GM10248 (cell line): ENCODE measurements at regions not wholly inside any gene's neighbourhood (a gene's known extent, or its start where the extent isn't known, plus 50 kb on each side); places are given as distances from the start of the nearest gene placed in this dataset.
"Not testable (repeated sequence)": the region's sequence is repeated elsewhere in the genome, so short reads cannot be mapped to it uniquely, and the experiment has no call there.

Experiments used
- CTCF ChIA-PET: fragments of 300-600 bp; sonication (Branson Sonifier 250); formaldehyde crosslinking; extraction: SDS; loops from one replicate; lab custom pipeline; 2021; ENCODE audit warnings: antibody characterized with exemption; lab: Yijun Ruan, JAX
- POLR2A ChIA-PET: fragments of 350-650 bp; sonication (Branson Sonifier 250); formaldehyde crosslinking; extraction: SDS; loops from one replicate; lab custom pipeline; 2020; ENCODE audit warnings: antibody characterized with exemption; lab: Yijun Ruan, JAX
- DNase-seq: peaks from one replicate; pipeline ENCODE4 v3.0.0; 2012; ENCODE audit errors: extremely low spot score
- CTCF ChIP-seq: IDR thresholded peaks from 2 replicates; pipeline ENCODE4 v1.5.1; 2012; ENCODE audit warnings: mild to moderate bottlenecking, low read depth; ENCODE audit errors: extremely low read depth, missing control alignments, control extremely low read depth

- CTCF ChIA-PET, result no interaction called here
- DNase-seq, result no peak
- POLR2A ChIA-PET, result no interaction called here
Measured at GRCh38 chr15:38019066-38019465, 84.6 kb downstream of the TMCO5A start.

GRCh38 chr15:38021259-38021658, 86.8 kb downstream of the TMCO5A start:
- ChIA-PET CTCF (interaction anchor here (1.1 kb wide), 3 partner anchors 13 to 64 kb away, joined by 3 to 4 read pairs (median 3); no protein-coding TSS in a partner anchor), POLR2A (no interaction called here)
- no peak for TF ChIP-seq CTCF
- DNase-seq, result no peak

More at GRCh38 chr15:38019066-38019465, 84.6 kb downstream of the TMCO5A start:
- no peak for TF ChIP-seq CTCF

- TF ChIP-seq CTCF, result no peak
- DNase-seq, result no peak
- ChIA-PET CTCF (interaction anchor here (1.5 kb wide), 1 partner anchor 11 kb away, joined by 5 read pairs; no protein-coding TSS in a partner anchor), POLR2A (no interaction called here)
Measured at GRCh38 chr15:38024293-38025091, 90.1 kb downstream of the TMCO5A start.

GRCh38 chr15:38025656-38026055, 91.2 kb downstream of the TMCO5A start:
- DNase-seq, CTCF ChIA-PET, POLR2A ChIA-PET: not testable (repeated sequence)

- ChIA-PET CTCF (interaction anchor here (0.9 to 1.3 kb wide), 2 partner anchors 18 to 57 kb away, joined by 3 read pairs; no protein-coding TSS in a partner anchor), POLR2A (no interaction called here)
- no peak for DNase-seq
- TF ChIP-seq CTCF, result no peak
Measured at GRCh38 chr15:38028869-38029268, 94.4 kb downstream of the TMCO5A start.

- no peak for TF ChIP-seq CTCF
- POLR2A ChIA-PET, result no interaction called here
- DNase-seq, result no peak
- CTCF ChIA-PET, result no interaction called here
Measured at GRCh38 chr15:38029736-38030135, 95.3 kb downstream of the TMCO5A start.

- DNase-seq, result no peak
- ChIA-PET POLR2A (no interaction called here), CTCF (no interaction called here)
- no peak for TF ChIP-seq CTCF
Measured at GRCh38 chr15:38030609-38031008, 96.2 kb downstream of the TMCO5A start.
